ENCODE measurements at regions not wholly inside any gene's neighbourhood (a gene's known extent, or its start where the extent isn't known, plus 50 kb on each side); places are given as distances from the start of the nearest gene placed in this dataset.

DNA sequence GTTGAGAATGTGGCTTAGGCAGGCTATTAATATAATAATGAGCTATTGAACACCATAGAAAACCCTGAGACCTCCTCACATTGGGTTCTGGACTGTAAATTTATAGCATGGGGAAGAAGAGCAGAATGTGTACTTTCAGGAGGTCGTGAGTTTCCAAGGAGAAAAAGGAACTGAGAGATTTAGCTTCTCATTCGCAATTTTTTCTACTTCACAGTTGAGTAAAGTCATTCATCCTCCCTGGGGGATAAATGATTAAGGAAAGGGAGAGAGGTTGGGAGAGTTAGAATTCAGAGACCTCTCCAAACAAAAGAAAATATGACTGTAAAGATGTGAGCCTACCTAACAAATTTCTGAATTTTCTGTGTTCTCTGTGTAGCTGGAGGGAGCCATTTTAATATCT, 205.8 kb upstream of the CYRIA start:
- TF ChIP-seq, protein P1, sequence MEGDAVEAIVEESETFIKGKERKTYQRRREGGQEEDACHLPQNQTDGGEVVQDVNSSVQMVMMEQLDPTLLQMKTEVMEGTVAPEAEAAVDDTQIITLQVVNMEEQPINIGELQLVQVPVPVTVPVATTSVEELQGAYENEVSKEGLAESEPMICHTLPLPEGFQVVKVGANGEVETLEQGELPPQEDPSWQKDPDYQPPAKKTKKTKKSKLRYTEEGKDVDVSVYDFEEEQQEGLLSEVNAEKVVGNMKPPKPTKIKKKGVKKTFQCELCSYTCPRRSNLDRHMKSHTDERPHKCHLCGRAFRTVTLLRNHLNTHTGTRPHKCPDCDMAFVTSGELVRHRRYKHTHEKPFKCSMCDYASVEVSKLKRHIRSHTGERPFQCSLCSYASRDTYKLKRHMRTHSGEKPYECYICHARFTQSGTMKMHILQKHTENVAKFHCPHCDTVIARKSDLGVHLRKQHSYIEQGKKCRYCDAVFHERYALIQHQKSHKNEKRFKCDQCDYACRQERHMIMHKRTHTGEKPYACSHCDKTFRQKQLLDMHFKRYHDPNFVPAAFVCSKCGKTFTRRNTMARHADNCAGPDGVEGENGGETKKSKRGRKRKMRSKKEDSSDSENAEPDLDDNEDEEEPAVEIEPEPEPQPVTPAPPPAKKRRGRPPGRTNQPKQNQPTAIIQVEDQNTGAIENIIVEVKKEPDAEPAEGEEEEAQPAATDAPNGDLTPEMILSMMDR (IDR thresholded peaks at IDR 0.05; ENCODE audit: unreplicated experiment): no peak
- Mint-ChIP-seq H3K4me3 (no peak overlapping the region), H3K36me3 (no peaks in the 10 kb centered on the region), H3K27ac (no peak overlapping the region), H3K27me3 (ENCODE audit: low read depth) (peaks cover 2% of the 10 kb centered on the region), H3K4me1 (no peaks in the 10 kb centered on the region), H3K9me3 (no peaks in the 10 kb centered on the region)
- DNase-seq (ENCODE audit: low spot score in 2 of 2, unreplicated experiment in 2 of 2): no peak

GRCh38 chr2:16870491-16871076, 204.9 kb upstream of the CYRIA start:
- H3K27ac Mint-ChIP-seq: no peak overlapping the region
- TF ChIP-seq, protein P1 (IDR thresholded peaks at IDR 0.05; ENCODE audit: unreplicated experiment): no peak
- H3K9me3 Mint-ChIP-seq: no peaks in the 10 kb centered on the region
- no peaks in the 10 kb centered on the region for H3K36me3 Mint-ChIP-seq
- DNase-seq (ENCODE audit: low spot score in 2 of 2, unreplicated experiment in 2 of 2): no peak
- no peaks in the 10 kb centered on the region for H3K4me1 Mint-ChIP-seq
- no peak overlapping the region for H3K4me3 Mint-ChIP-seq
- peaks cover 2% of the 10 kb centered on the region for H3K27me3 Mint-ChIP-seq (ENCODE audit: low read depth)

- Mint-ChIP-seq H3K9me3 (no peaks in the 10 kb centered on the region), H3K4me3 (no peak overlapping the region), H3K27me3 (ENCODE audit: low read depth) (peaks cover 2% of the 10 kb centered on the region), H3K36me3 (no peaks in the 10 kb centered on the region), H3K27ac (no peak overlapping the region), H3K4me1 (no peaks in the 10 kb centered on the region)
- DNase-seq (ENCODE audit: low spot score in 2 of 2, unreplicated experiment in 2 of 2): no peak
- TF ChIP-seq, protein P1 (IDR thresholded peaks at IDR 0.05; ENCODE audit: unreplicated experiment): no peak
Observed at GRCh38 chr2:16869711-16870110, 204.1 kb upstream of the CYRIA start.

GRCh38 chr2:16862471-16862870, 196.8 kb upstream of the CYRIA start:
- Mint-ChIP-seq H3K4me3 (no peak overlapping the region), H3K4me1 (no peaks in the 10 kb centered on the region), H3K9me3 (no peaks in the 10 kb centered on the region), H3K27me3 (ENCODE audit: low read depth) (no peaks in the 10 kb centered on the region), H3K27ac (no peak overlapping the region), H3K36me3 (no peaks in the 10 kb centered on the region)
- TF ChIP-seq, protein P1 (IDR thresholded peaks at IDR 0.05; ENCODE audit: unreplicated experiment): no peak
- DNase-seq (ENCODE audit: low spot score in 2 of 2, unreplicated experiment in 2 of 2): no peak

DNA sequence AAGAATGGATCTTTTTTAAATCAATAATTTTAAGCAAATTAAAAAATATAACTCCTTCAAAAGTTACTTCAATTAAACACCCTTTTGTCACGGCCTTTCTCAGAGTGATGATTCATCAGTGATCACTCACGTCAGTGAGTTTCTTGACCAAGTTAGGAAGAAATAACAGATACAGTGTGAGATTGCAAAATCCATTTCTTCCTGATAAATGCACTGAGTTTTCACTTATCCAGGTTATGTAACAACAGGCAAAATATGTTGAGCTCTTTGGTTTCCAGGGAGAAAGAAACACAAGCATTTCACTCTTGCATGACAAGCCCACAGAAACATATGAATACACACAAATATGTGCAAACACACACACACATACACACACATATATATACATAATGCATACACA, 195.9 kb upstream of the CYRIA start:
- Mint-ChIP-seq H3K27ac (no peak overlapping the region), H3K4me1 (no peaks in the 10 kb centered on the region), H3K4me3 (no peak overlapping the region), H3K27me3 (ENCODE audit: low read depth) (no peaks in the 10 kb centered on the region), H3K36me3 (no peaks in the 10 kb centered on the region), H3K9me3 (no peaks in the 10 kb centered on the region)
- DNase-seq (ENCODE audit: low spot score in 2 of 2, unreplicated experiment in 2 of 2): no peak
- TF ChIP-seq, protein P1 (IDR thresholded peaks at IDR 0.05; ENCODE audit: unreplicated experiment): no peak

- DNase-seq (ENCODE audit: low spot score in 2 of 2, unreplicated experiment in 2 of 2): no peak
- Mint-ChIP-seq H3K27ac (no peak overlapping the region), H3K36me3 (no peaks in the 10 kb centered on the region), H3K9me3 (no peaks in the 10 kb centered on the region), H3K4me3 (no peak overlapping the region), H3K27me3 (ENCODE audit: low read depth) (no peaks in the 10 kb centered on the region), H3K4me1 (no peaks in the 10 kb centered on the region)
- TF ChIP-seq, protein P1 (IDR thresholded peaks at IDR 0.05; ENCODE audit: unreplicated experiment): no peak
Observed at GRCh38 chr2:16861111-16861510, 195.5 kb upstream of the CYRIA start.
